ENCODE measurements at regions not wholly inside any gene's neighbourhood (a gene's known extent, or its start where the extent isn't known, plus 50 kb on each side); places are given as distances from the start of the nearest gene placed in this dataset.
"Not testable (repeated sequence)": the region's sequence is repeated elsewhere in the genome, so short reads cannot be mapped to it uniquely, and the experiment has no call there.

- DNase-seq (ENCODE audit: low read depth, low spot score), result not testable (repeated sequence)
Observed at GRCh38 chr11:92027136-92027535, 197.5 kb upstream of the FAT3 start.

- DNase-seq (ENCODE audit: low read depth, low spot score), result no peak
Observed at GRCh38 chr11:92026664-92027063, 198.0 kb upstream of the FAT3 start.

- no peak for DNase-seq (ENCODE audit: low read depth, low spot score)
Observed at GRCh38 chr11:92024788-92025187, 199.8 kb upstream of the FAT3 start.

GRCh38 chr11:92022499-92022898 is 202.1 kb upstream of the FAT3 start:
- no peak for DNase-seq (ENCODE audit: low read depth, low spot score)

GRCh38 chr11:92018332-92018731 is 206.3 kb upstream of the FAT3 start:
- DNase-seq (ENCODE audit: low read depth, low spot score), result no peak

- DNase-seq (ENCODE audit: low read depth, low spot score), result no peak
Observed at GRCh38 chr11:92008249-92008648, 216.4 kb upstream of the FAT3 start.

- DNase-seq (ENCODE audit: low read depth, low spot score), result no peak
Observed at GRCh38 chr11:92002568-92002967, 222.1 kb upstream of the FAT3 start.

- DNase-seq (ENCODE audit: low read depth, low spot score), result no peak
Observed at GRCh38 chr11:91998481-91998880, 226.1 kb upstream of the FAT3 start.

GRCh38 chr11:91997226-91997625 is 227.4 kb upstream of the FAT3 start:
- no peak for DNase-seq (ENCODE audit: low read depth, low spot score)

- no peak for DNase-seq (ENCODE audit: low read depth, low spot score)
Observed at GRCh38 chr11:91996526-91996925, 228.1 kb upstream of the FAT3 start.

GRCh38 chr11:91988443-91988842 is 236.2 kb upstream of the FAT3 start:
- not testable (repeated sequence) for DNase-seq (ENCODE audit: low read depth, low spot score)

- DNase-seq (ENCODE audit: low read depth, low spot score), result no peak
Observed at GRCh38 chr11:91986218-91986617, 238.4 kb upstream of the FAT3 start.

GRCh38 chr11:91984033-91984584 is 240.5 kb upstream of the FAT3 start:
- DNase-seq (ENCODE audit: low read depth, low spot score), result no peak

GRCh38 chr11:91981995-91982394 is 242.6 kb upstream of the FAT3 start:
- no peak for DNase-seq (ENCODE audit: low read depth, low spot score)

GRCh38 chr11:91979775-91980174 is 244.8 kb upstream of the FAT3 start:
- no peak for DNase-seq (ENCODE audit: low read depth, low spot score)

GRCh38 chr11:91978747-91979146 is 245.9 kb upstream of the FAT3 start:
- DNase-seq (ENCODE audit: low read depth, low spot score), result no peak

GRCh38 chr11:91972665-91973266 is 251.9 kb upstream of the FAT3 start:
- DNase-seq (ENCODE audit: low read depth, low spot score), result no peak

- no peak for DNase-seq (ENCODE audit: low read depth, low spot score)
Observed at GRCh38 chr11:91970624-91971023, 254.0 kb upstream of the FAT3 start.

GRCh38 chr11:91969486-91969885 is 255.1 kb upstream of the FAT3 start:
- DNase-seq (ENCODE audit: low read depth, low spot score), result no peak

- DNase-seq (ENCODE audit: low read depth, low spot score), result no peak
Observed at GRCh38 chr11:91967691-91968045, 256.9 kb upstream of the FAT3 start.

GRCh38 chr11:91967026-91967690 is 257.5 kb upstream of the FAT3 start:
- no peak for DNase-seq (ENCODE audit: low read depth, low spot score)

GRCh38 chr11:91966368-91966767 is 258.2 kb upstream of the FAT3 start:
- no peak for DNase-seq (ENCODE audit: low read depth, low spot score)

- no peak for DNase-seq (ENCODE audit: low read depth, low spot score)
Observed at GRCh38 chr11:91960770-91961169, 263.8 kb upstream of the FAT3 start.

Measured in smooth muscle cell of the brain vasculature (primary cell).